SK-N-SH treated with all-trans-retinoic acid at 6 μM for 48 hours (cell line): ENCODE measurements at regions not wholly inside any gene's neighbourhood (a gene's known extent, or its start where the extent isn't known, plus 50 kb on each side); places are given as distances from the start of the nearest gene placed in this dataset.

Experiments
- ATAC-seq: fragments of 200-7000 bp; cut with Tn5 transposase; 3 replicates; pipeline ENCODE4 v1.9.1; 2020; ENCODE audit warnings: mild to moderate bottlenecking, moderate library complexity
- ARNTL ChIP-seq: fragments of 450-650 bp; formaldehyde crosslinking; IDR thresholded peaks from 2 replicates; pipeline ENCODE4 v1.5.0; 2020; ENCODE audit warnings: low read depth, mild to moderate bottlenecking, moderate library complexity, borderline replicate concordance
- CSDC2 ChIP-seq: fragments of 250-450 bp; sonication (Bioruptor Pico); IDR thresholded peaks from 2 replicates; pipeline ENCODE4 v1.5.0; 2020; ENCODE audit warnings: mild to moderate bottlenecking, moderate library complexity
- ESRRG ChIP-seq: fragments of 250-450 bp; sonication (Bioruptor Pico); IDR thresholded peaks from 2 replicates; pipeline ENCODE4 v1.6.1; 2021; ENCODE audit warnings: mild to moderate bottlenecking
- GLIS3 ChIP-seq: fragments of 250-450 bp; sonication (Bioruptor Pico); IDR thresholded peaks from 2 replicates; pipeline ENCODE4 v1.5.0; 2020; ENCODE audit warnings: mild to moderate bottlenecking, moderate library complexity
- ISL1 ChIP-seq: fragments of 250-450 bp; sonication (Bioruptor Pico); IDR thresholded peaks from 2 replicates; pipeline ENCODE4 v2.1.2; 2022; ENCODE audit warnings: mild to moderate bottlenecking, moderate library complexity
- OSR1 ChIP-seq: fragments of 250-450 bp; sonication (Bioruptor Pico); IDR thresholded peaks from 2 replicates; pipeline ENCODE4 v1.8.0; 2022; ENCODE audit warnings: moderate library complexity, mild to moderate bottlenecking, inconsistent platforms
- PPARA ChIP-seq: fragments of 250-450 bp; sonication (Bioruptor Pico); IDR thresholded peaks from 2 replicates; pipeline ENCODE4 v1.5.0; 2020; ENCODE audit warnings: mild to moderate bottlenecking, borderline replicate concordance
- RARB ChIP-seq: fragments of 250-450 bp; sonication (Bioruptor Pico); IDR thresholded peaks from 2 replicates; pipeline ENCODE4 v1.8.0; 2021; ENCODE audit warnings: mild to moderate bottlenecking, moderate library complexity
- SNAI2 ChIP-seq: fragments of 250-450 bp; sonication (Bioruptor Pico); IDR thresholded peaks from 2 replicates; pipeline ENCODE4 v1.5.0; 2020; ENCODE audit warnings: mild to moderate bottlenecking, moderate library complexity
- TCF4 ChIP-seq: fragments of 250-450 bp; sonication (Bioruptor Pico); IDR thresholded peaks from 2 replicates; pipeline ENCODE4 v1.8.0; 2021; ENCODE audit warnings: mild to moderate bottlenecking, moderate library complexity, borderline replicate concordance
- TOX ChIP-seq: fragments of 250-450 bp; sonication (Bioruptor Pico); IDR thresholded peaks from 2 replicates; pipeline ENCODE4 v1.8.0; 2021; ENCODE audit warnings: mild to moderate bottlenecking, moderate library complexity, borderline replicate concordance
- ZC3H10 ChIP-seq: fragments of 250-450 bp; sonication (Bioruptor Pico); IDR thresholded peaks from 2 replicates; pipeline ENCODE4 v1.5.1; 2021; ENCODE audit warnings: mild to moderate bottlenecking, moderate library complexity
- ZFP30 ChIP-seq: fragments of 450-650 bp; formaldehyde crosslinking; IDR thresholded peaks from 2 replicates; pipeline ENCODE4 v1.5.0; 2022; ENCODE audit warnings: mild to moderate bottlenecking, moderate library complexity
- ZNF565 ChIP-seq: fragments of 450-650 bp; formaldehyde crosslinking; conservative IDR thresholded peaks from 2 replicates; pipeline ENCODE4 v1.5.0; 2020; ENCODE audit warnings: low read depth, mild to moderate bottlenecking, moderate library complexity
- ZNF70 ChIP-seq: fragments of 450-650 bp; formaldehyde crosslinking; IDR thresholded peaks from 2 replicates; pipeline ENCODE4 v1.5.0; 2020; ENCODE audit warnings: mild to moderate bottlenecking, moderate library complexity
- ZNF8 ChIP-seq: fragments of 450-650 bp; formaldehyde crosslinking; IDR thresholded peaks from 2 replicates; pipeline ENCODE4 v1.5.0; 2020; ENCODE audit warnings: mild to moderate bottlenecking, moderate library complexity
- TF ChIP-seq, protein P1 (sequence below): fragments of 250-450 bp; sonication (Bioruptor Pico); IDR thresholded peaks from 2 replicates; pipeline ENCODE4 v1.8.0; 2020; ENCODE audit warnings: mild to moderate bottlenecking, moderate library complexity, borderline replicate concordance
- TF ChIP-seq, protein P2 (sequence below): fragments of 250-450 bp; sonication (Bioruptor Pico); IDR thresholded peaks from 2 replicates; pipeline ENCODE4 v1.8.0; 2021; ENCODE audit warnings: low read depth, mild to moderate bottlenecking, moderate library complexity, borderline replicate concordance
- TF ChIP-seq, protein P3 (sequence below): fragments of 250-450 bp; sonication (Bioruptor Pico); IDR thresholded peaks from 2 replicates; pipeline ENCODE4 v1.5.0; 2020; ENCODE audit warnings: mild to moderate bottlenecking, moderate library complexity
- TF ChIP-seq, protein P4 (sequence below): fragments of 250-450 bp; sonication (Bioruptor Pico); IDR thresholded peaks from 2 replicates; pipeline ENCODE4 v1.5.1; 2021; ENCODE audit warnings: mild to moderate bottlenecking, moderate library complexity

DNA sequence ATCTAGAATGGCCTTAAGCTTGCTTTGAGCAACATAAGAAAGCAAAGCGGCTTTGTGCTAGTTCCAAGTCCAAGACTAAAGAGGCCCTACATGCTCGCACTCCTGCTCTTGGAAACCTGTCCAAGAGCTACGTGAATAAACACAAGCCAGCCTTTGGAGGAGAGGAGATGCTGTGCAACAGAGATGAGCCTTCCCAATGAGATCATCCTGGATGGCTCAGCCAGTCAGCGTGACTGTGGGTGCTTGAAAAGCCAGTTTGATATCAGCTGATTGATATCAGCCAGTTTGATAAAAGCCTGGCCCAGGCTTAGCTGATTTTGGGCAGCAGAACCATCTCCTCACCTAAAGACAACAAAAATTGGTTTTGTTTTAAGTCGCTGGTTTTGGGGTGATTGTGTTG, 481.0 kb upstream of the DSEL start (continued):
- TF ChIP-seq, protein P1, sequence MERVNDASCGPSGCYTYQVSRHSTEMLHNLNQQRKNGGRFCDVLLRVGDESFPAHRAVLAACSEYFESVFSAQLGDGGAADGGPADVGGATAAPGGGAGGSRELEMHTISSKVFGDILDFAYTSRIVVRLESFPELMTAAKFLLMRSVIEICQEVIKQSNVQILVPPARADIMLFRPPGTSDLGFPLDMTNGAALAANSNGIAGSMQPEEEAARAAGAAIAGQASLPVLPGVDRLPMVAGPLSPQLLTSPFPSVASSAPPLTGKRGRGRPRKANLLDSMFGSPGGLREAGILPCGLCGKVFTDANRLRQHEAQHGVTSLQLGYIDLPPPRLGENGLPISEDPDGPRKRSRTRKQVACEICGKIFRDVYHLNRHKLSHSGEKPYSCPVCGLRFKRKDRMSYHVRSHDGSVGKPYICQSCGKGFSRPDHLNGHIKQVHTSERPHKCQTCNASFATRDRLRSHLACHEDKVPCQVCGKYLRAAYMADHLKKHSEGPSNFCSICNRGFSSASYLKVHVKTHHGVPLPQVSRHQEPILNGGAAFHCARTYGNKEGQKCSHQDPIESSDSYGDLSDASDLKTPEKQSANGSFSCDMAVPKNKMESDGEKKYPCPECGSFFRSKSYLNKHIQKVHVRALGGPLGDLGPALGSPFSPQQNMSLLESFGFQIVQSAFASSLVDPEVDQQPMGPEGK (CRISPR knock-in tag) = no peak
- TF ChIP-seq RARB (CRISPR knock-in tag) (no peak), ZNF8 (CRISPR knock-in tag) (no peak)

DNA sequence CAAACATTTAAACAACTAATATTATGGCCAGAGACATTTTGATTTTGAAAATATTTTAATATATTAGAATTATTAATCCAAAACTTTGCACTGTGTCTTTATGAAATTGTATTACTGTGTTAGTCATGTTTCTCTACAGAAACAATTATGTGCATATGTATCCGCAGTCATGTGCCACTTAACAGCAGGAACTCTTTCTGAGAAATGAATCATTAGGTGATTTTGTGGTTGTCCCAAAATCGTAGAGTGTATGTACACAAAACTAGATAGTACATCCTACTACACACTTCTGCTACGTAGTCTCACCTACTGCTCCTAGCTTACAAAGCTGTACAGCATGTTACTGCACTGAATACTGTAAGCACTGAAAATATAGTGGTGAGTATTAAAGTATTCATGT, 479.2 kb upstream of the DSEL start:
- no peak for ATAC-seq
- no peak for TF ChIP-seq OSR1 (CRISPR knock-in tag)
- no peak for TF ChIP-seq ZC3H10 (CRISPR knock-in tag)
- TF ChIP-seq ARNTL = no peak
- TF ChIP-seq ZNF8 (CRISPR knock-in tag) = no peak
- no peak for TF ChIP-seq ESRRG (CRISPR knock-in tag)
- TF ChIP-seq, protein P2, sequence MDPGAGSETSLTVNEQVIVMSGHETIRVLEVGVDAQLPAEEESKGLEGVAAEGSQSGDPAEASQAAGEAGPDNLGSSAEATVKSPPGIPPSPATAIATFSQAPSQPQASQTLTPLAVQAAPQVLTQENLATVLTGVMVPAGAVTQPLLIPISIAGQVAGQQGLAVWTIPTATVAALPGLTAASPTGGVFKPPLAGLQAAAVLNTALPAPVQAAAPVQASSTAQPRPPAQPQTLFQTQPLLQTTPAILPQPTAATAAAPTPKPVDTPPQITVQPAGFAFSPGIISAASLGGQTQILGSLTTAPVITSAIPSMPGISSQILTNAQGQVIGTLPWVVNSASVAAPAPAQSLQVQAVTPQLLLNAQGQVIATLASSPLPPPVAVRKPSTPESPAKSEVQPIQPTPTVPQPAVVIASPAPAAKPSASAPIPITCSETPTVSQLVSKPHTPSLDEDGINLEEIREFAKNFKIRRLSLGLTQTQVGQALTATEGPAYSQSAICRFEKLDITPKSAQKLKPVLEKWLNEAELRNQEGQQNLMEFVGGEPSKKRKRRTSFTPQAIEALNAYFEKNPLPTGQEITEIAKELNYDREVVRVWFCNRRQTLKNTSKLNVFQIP = no peak
- TF ChIP-seq, protein P3, sequence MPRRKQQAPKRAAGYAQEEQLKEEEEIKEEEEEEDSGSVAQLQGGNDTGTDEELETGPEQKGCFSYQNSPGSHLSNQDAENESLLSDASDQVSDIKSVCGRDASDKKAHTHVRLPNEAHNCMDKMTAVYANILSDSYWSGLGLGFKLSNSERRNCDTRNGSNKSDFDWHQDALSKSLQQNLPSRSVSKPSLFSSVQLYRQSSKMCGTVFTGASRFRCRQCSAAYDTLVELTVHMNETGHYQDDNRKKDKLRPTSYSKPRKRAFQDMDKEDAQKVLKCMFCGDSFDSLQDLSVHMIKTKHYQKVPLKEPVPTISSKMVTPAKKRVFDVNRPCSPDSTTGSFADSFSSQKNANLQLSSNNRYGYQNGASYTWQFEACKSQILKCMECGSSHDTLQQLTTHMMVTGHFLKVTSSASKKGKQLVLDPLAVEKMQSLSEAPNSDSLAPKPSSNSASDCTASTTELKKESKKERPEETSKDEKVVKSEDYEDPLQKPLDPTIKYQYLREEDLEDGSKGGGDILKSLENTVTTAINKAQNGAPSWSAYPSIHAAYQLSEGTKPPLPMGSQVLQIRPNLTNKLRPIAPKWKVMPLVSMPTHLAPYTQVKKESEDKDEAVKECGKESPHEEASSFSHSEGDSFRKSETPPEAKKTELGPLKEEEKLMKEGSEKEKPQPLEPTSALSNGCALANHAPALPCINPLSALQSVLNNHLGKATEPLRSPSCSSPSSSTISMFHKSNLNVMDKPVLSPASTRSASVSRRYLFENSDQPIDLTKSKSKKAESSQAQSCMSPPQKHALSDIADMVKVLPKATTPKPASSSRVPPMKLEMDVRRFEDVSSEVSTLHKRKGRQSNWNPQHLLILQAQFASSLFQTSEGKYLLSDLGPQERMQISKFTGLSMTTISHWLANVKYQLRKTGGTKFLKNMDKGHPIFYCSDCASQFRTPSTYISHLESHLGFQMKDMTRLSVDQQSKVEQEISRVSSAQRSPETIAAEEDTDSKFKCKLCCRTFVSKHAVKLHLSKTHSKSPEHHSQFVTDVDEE (CRISPR knock-in tag) = no peak

DNA sequence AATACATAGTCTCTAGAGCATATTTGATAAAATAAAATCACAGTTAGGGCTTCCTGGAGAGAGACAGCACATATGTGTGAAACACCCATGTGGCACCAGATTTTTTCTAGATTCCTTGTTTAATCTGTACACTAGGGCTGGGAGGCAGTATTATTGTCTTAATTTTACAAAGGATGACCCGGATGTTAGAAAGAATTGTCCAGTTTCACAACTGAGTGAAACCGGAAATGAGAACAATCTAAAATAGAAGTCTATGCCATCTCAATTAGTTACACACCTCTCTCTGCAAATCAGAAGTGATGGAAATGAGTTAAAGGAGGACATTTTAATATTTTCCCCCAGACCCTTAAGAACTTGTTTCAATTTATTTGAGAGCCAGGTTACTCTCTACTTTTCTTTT, 463.7 kb upstream of the DSEL start:
- ATAC-seq = no peak
- no peak for TF ChIP-seq ZNF565 (CRISPR knock-in tag)
- no peak for TF ChIP-seq CSDC2 (CRISPR knock-in tag)
- no peak for TF ChIP-seq ARNTL
- TF ChIP-seq RARB (CRISPR knock-in tag) = no peak
- TF ChIP-seq ZNF70 (CRISPR knock-in tag) = no peak
- TF ChIP-seq, protein P3 (CRISPR knock-in tag) = no peak
- no peak for TF ChIP-seq PPARA (CRISPR knock-in tag)
- TF ChIP-seq TOX (CRISPR knock-in tag) = no peak
- no peak for TF ChIP-seq SNAI2
- no peak for TF ChIP-seq OSR1 (CRISPR knock-in tag)
- no peak for TF ChIP-seq TCF4 (CRISPR knock-in tag)
- TF ChIP-seq, protein P4, sequence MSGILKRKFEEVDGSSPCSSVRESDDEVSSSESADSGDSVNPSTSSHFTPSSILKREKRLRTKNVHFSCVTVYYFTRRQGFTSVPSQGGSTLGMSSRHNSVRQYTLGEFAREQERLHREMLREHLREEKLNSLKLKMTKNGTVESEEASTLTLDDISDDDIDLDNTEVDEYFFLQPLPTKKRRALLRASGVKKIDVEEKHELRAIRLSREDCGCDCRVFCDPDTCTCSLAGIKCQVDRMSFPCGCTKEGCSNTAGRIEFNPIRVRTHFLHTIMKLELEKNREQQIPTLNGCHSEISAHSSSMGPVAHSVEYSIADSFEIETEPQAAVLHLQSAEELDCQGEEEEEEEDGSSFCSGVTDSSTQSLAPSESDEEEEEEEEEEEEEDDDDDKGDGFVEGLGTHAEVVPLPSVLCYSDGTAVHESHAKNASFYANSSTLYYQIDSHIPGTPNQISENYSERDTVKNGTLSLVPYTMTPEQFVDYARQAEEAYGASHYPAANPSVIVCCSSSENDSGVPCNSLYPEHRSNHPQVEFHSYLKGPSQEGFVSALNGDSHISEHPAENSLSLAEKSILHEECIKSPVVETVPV (CRISPR knock-in tag) = no peak

DNA sequence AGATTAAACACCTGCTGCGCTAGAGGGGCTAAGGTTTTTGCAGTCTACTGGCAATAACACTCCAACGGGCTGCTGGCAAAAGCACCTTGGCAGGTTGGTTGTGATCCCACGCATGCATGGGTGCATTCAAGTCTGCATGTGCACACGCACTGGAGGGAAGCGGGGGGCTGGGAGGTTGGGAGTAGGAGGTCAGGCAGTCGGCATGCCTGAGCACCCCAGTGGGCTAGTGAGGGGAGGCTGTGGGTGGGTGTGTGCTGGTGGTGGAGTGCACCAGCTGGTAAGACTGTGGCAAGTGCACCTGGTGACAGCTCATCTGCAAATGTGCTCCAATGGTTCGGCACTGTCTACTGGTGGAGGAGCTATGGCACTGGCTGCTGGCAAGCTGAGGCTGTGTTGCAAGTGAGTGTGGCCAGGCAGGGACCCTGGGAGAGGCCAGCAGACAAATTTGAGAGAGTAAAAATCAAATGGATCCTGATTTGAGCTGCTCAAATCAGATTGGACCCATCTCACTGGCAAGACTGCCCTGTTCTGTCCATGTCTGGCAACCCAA, 460.6 kb upstream of the DSEL start:
- ATAC-seq = no peak
- TF ChIP-seq, protein P3 (CRISPR knock-in tag) = no peak
- TF ChIP-seq, protein P4 (CRISPR knock-in tag) = no peak
- TF ChIP-seq GLIS3 (CRISPR knock-in tag) = no peak
- TF ChIP-seq ARNTL = no peak
- TF ChIP-seq ZC3H10 (CRISPR knock-in tag) = no peak
- TF ChIP-seq ESRRG (CRISPR knock-in tag) = no peak
- no peak for TF ChIP-seq OSR1 (CRISPR knock-in tag)
- no peak for TF ChIP-seq ZFP30
- no peak for TF ChIP-seq ISL1 (CRISPR knock-in tag)
- no peak for TF ChIP-seq ZNF70 (CRISPR knock-in tag)
- TF ChIP-seq RARB (CRISPR knock-in tag) = no peak
